HEK293T (cell line): ENCODE measurements at regions not wholly inside any gene's neighbourhood (a gene's known extent, or its start where the extent isn't known, plus 50 kb on each side); places are given as distances from the start of the nearest gene placed in this dataset.

Experiments used
- ELF4 ChIP-seq: fragments of 450-650 bp; IDR thresholded peaks from 2 replicates; pipeline ENCODE4 v1.6.1; 2017; ENCODE audit warnings: antibody characterized with exemption
- FOXA1 ChIP-seq: fragments of 450-650 bp; IDR thresholded peaks from 2 replicates; pipeline ENCODE4 v1.6.1; 2016; ENCODE audit warnings: mild to moderate bottlenecking
- SP1 ChIP-seq: fragments of 450-650 bp; IDR thresholded peaks from 2 replicates; pipeline ENCODE4 v1.6.1; 2017

GRCh38 chr4:103947617-103948016 lies 227.8 kb upstream of the TACR3 start:
- no peak for TF ChIP-seq SP1
- no peak for TF ChIP-seq ELF4
- TF ChIP-seq FOXA1 = no peak
